Spleen (tissue), 11 donors: ENCODE measurements at regions not wholly inside any gene's neighbourhood (a gene's known extent, or its start where the extent isn't known, plus 50 kb on each side); places are given as distances from the start of the nearest gene placed in this dataset.

Experiments used
- DNase-seq: peaks from one replicate; pipeline ENCODE4 v3.0.0-alpha.2; 2020
- H3K27ac ChIP-seq, 8 donors: fragments of 200-600 bp; sonication (generic) in 7 of 8; 1 replicate in 4 of 8; 2 replicates in 4 of 8; pipeline versions ENCODE4 v1.5.0 to v1.8.0; 2016 to 2021; ENCODE audit warnings: inconsistent platforms in 4 of 8, mild to moderate bottlenecking in 4 of 8, moderate library complexity in 1 of 8
- H3K27me3 ChIP-seq, 7 donors: fragments of 200-600 bp; sonication (generic) in 6 of 7; replicated peaks in 1 of 7; 1 replicate in 4 of 7; 2 replicates in 3 of 7; pipeline versions ENCODE4 v1.5.0 to v1.8.0; 2016 to 2021; ENCODE audit warnings: inconsistent platforms in 3 of 7, mild to moderate bottlenecking in 1 of 7
- H3K36me3 ChIP-seq, 6 donors: fragments of 200-600 bp; sonication (generic) in 5 of 6; 1 replicate in 4 of 6; 2 replicates in 2 of 6; pipeline versions ENCODE4 v1.5.0 to v1.8.0; 2016 to 2021; ENCODE audit warnings: inconsistent platforms in 2 of 6
- H3K4me1 ChIP-seq, 6 donors: fragments of 200-600 bp; sonication (generic) in 5 of 6; 1 replicate in 3 of 6; 2 replicates in 3 of 6; pipeline versions ENCODE4 v1.5.0 to v1.8.0; 2016 to 2021; ENCODE audit warnings: inconsistent platforms in 3 of 6
- H3K4me3 ChIP-seq, 8 donors: fragments of 200-600 bp; sonication (generic) in 7 of 8; 1 replicate in 4 of 8; 2 replicates in 4 of 8; pipeline versions ENCODE4 v1.5.0 to v1.8.0; 2016 to 2021; ENCODE audit warnings: inconsistent platforms in 4 of 8, mild to moderate bottlenecking in 4 of 8, moderate library complexity in 2 of 8
- H3K9me3 ChIP-seq, 8 donors: fragments of 200-600 bp; sonication (generic) in 7 of 8; 1 replicate in 4 of 8; 2 replicates in 4 of 8; pipeline versions ENCODE4 v1.5.0 to v1.8.0; 2016 to 2021; ENCODE audit warnings: inconsistent platforms in 4 of 8
- CTCF ChIP-seq, 11 experiments: fragments of 200-600 bp in 7 of 11; fragments of 450-650 bp in 4 of 11; sonication (generic) in 4 of 11; IDR thresholded peaks in 8 of 11; conservative IDR thresholded peaks in 3 of 11; 1 replicate in 7 of 11; 2 replicates in 4 of 11; pipeline versions ENCODE4 v1.4.0 to v1.8.0; 2016 to 2021; ENCODE audit warnings: antibody characterized with exemption in 11 of 11, inconsistent platforms in 4 of 11, mild to moderate bottlenecking in 1 of 11
- POLR2A ChIP-seq, 3 donors: fragments of 450-650 bp; IDR thresholded peaks; one replicate each; pipeline ENCODE4 v1.5.1; 2017; ENCODE audit warnings: antibody characterized with exemption in 3 of 3, mild to moderate bottlenecking in 1 of 3
- POLR2AphosphoS5 ChIP-seq, 3 donors: sonication (generic); formaldehyde crosslinking; IDR thresholded peaks; one replicate each; pipeline ENCODE4 v1.5.1; 2017; ENCODE audit warnings: antibody characterized with exemption in 3 of 3
- WGBS, 5 donors: extraction: QIAGEN DNeasy Blood & Tissue Kit in 3 of 5; methylation state at CpG; one replicate each; pipeline versions ENCODE4 v1.1.5 to v1.1.7; 2013 to 2018; 5-methylcytosine and 5-hydroxymethylcytosine counted together
- intact Hi-C: fragments of 100-400 bp; cut with DNase I; formaldehyde crosslinking; loops from one replicate; pipeline ENCODE4 v1.15.0; 2023; ENCODE audit warnings: low total_unique reads
- donor health status: healthy with polysubstance abuse.
- donor health status: DM: no; HTN: no; CAD: no; lungs with moderate emphysema.
- donor health status: DM: no; HTN: no; CAD: no.
- donor health status: Bipolar disorder and iron deficiency.
- donor health status: healthy.
- donor health status: DM: no; HTN: no; CAD: no.
- donor health status: DM: yes; HTN: yes; CAD: no.

DNA sequence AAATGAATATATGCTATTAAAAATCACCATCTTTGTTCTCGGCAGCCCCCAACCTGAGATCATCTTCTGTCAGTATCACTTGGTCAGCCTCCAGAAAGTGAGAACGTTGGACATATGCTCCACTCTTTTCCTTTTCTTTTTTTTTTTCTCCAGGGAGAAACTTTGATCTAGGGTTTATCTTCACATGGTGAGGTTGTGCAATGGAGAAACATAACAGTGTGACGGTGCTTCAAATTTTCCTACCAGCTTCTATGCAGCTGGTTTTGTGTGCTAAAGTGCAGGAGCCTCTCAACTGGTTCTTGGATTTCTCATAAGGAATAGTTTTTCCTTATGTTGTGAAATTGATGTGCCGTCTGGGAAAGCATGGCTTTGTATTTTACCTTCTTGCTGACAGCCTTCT lies 1202.9 kb downstream of the NCAM2 start:
- DNase-seq: no peak
- no peaks in the 10 kb centered on the region for H3K36me3 ChIP-seq
- peaks cover 0 to 6% (median 0%) of the 10 kb centered on the region in 8 donors for H3K9me3 ChIP-seq
- no peaks in the 10 kb centered on the region for H3K4me1 ChIP-seq
- no peak overlapping the region for H3K27ac ChIP-seq
- intact Hi-C loops: no loop called here
- WGBS, 5 donors: 77 to 86% (median 82%) methylated on average over 4 of the region's 4 CpGs
- no peak overlapping the region for H3K4me3 ChIP-seq
- no peak for TF ChIP-seq POLR2AphosphoS5 (IDR thresholded peaks at IDR 0.05)
- H3K27me3 ChIP-seq: no peaks in the 10 kb centered on the region

- no peaks in the 10 kb centered on the region for H3K36me3 ChIP-seq
- 89 to 97% (median 94%) methylated on average over 1 of the region's 1 CpG for WGBS, 5 donors
- TF ChIP-seq CTCF (IDR thresholded peaks at IDR 0.05 in 8 of 11, conservative IDR thresholded peaks at IDR 0.05 in 3 of 11): no peak
- TF ChIP-seq POLR2A (IDR thresholded peaks at IDR 0.05): no peak
- H3K4me1 ChIP-seq: no peaks in the 10 kb centered on the region
- H3K27me3 ChIP-seq: no peaks in the 10 kb centered on the region
- H3K27ac ChIP-seq: no peak overlapping the region
- H3K4me3 ChIP-seq: no peak overlapping the region
- H3K9me3 ChIP-seq: peaks cover 0 to 6% (median 0%) of the 10 kb centered on the region in 8 donors
- no peak for DNase-seq
- intact Hi-C loops: no loop called here
Measured at GRCh38 chr21:22201669-22202068, 1203.5 kb downstream of the NCAM2 start.

- no peaks in the 10 kb centered on the region for H3K27me3 ChIP-seq
- no peaks in the 10 kb centered on the region for H3K4me1 ChIP-seq
- 91 to 100% (median 95%) methylated on average over 1 of the region's 1 CpG for whole genome bisulfite sequencing, 5 donors
- no peak overlapping the region for H3K27ac ChIP-seq
- no peak for DNase-seq
- TF ChIP-seq POLR2AphosphoS5 (IDR thresholded peaks at IDR 0.05): no peak
- TF ChIP-seq CTCF (IDR thresholded peaks at IDR 0.05 in 8 of 11, conservative IDR thresholded peaks at IDR 0.05 in 3 of 11): no peak
- TF ChIP-seq POLR2A (IDR thresholded peaks at IDR 0.05): no peak
- intact Hi-C loops: no loop called here
- peaks cover 0 to 16% (median 6%) of the 10 kb centered on the region in 8 donors for H3K9me3 ChIP-seq
- H3K36me3 ChIP-seq: no peaks in the 10 kb centered on the region
- H3K4me3 ChIP-seq: no peak overlapping the region
Measured at GRCh38 chr21:22209304-22209700, 1211.1 kb downstream of the NCAM2 start.

DNA sequence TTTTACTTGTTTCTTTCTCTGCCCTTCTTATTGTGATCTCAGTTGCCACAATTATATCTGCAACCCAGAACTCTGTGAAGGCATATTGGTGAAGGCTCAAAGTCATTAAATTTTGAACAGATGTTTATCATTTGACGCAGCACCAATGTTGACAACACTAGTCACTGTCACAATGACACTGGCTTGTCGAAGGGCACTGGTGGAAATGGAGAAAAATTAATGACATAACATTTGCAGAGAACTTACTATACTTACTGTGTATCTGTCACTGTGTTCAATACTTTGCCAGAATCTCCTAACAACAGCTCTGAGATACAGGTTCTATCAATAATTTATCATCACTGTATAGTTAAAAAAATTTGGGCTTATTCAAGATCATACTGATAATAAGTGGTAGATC lies 1213.7 kb downstream of the NCAM2 start:
- DNase-seq: no peak
- peaks cover 0 to 16% (median 6%) of the 10 kb centered on the region in 8 donors for H3K9me3 ChIP-seq
- H3K4me1 ChIP-seq: no peaks in the 10 kb centered on the region
- intact Hi-C loops: no loop called here
- WGBS, 5 donors: 82 to 86% (median 85%) methylated on average over 2 of the region's 2 CpGs
- H3K4me3 ChIP-seq: no peak overlapping the region
- no peaks in the 10 kb centered on the region for H3K36me3 ChIP-seq
- H3K27ac ChIP-seq: no peak overlapping the region
- no peaks in the 10 kb centered on the region for H3K27me3 ChIP-seq
- TF ChIP-seq POLR2A (IDR thresholded peaks at IDR 0.05) (no peak), CTCF (IDR thresholded peaks at IDR 0.05 in 8 of 11, conservative IDR thresholded peaks at IDR 0.05 in 3 of 11) (no peak), POLR2AphosphoS5 (IDR thresholded peaks at IDR 0.05) (no peak)

DNA sequence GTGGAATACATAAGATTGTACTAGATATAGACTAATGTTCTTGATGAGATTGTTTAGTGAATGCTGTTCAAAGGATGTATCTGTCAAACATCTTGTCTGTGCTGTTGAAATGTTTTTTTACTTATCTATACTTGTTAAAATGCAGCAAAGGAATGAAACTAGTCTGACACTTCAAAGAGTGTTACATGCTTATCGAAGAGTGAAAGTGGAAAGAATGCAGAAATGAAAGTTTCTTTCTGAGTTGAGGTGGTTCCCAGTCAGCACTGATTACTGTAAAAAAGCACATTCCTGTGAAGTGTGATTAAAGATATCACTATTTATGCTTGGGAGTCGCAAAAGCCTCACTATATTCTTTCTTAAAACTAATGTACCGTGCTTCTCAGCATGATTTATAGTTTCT lies 1225.2 kb downstream of the NCAM2 start:
- Histone ChIP-seq H3K27me3 (no peaks in the 10 kb centered on the region), H3K4me3 (no peak overlapping the region), H3K9me3 (peaks cover 0 to 8% (median 0%) of the 10 kb centered on the region in 8 donors), H3K27ac (no peak overlapping the region), H3K4me1 (no peaks in the 10 kb centered on the region), H3K36me3 (no peaks in the 10 kb centered on the region)
- 38 to 55% (median 42%) methylated on average over 3 of the region's 3 CpGs for WGBS, 5 donors
- intact Hi-C loops: no loop called here
- TF ChIP-seq CTCF (IDR thresholded peaks at IDR 0.05 in 8 of 11, conservative IDR thresholded peaks at IDR 0.05 in 3 of 11) (no peak), POLR2AphosphoS5 (IDR thresholded peaks at IDR 0.05) (no peak)
- no peak for DNase-seq
